Cardiac fibroblast (primary cell): ENCODE measurements at regions not wholly inside any gene's neighbourhood (a gene's known extent, or its start where the extent isn't known, plus 50 kb on each side); places are given as distances from the start of the nearest gene placed in this dataset.

ENCODE experiments used
- DNase-seq, 2 donors: peaks; one replicate each; pipeline versions ENCODE4 v3.0.0 to v3.0.0-alpha.2; 2010; ENCODE audit warnings: low read depth in 2 of 2
- H3K4me3 ChIP-seq, 2 donors: replicated peaks in 1 of 2; 1 replicate in 1 of 2; 2 replicates in 1 of 2; pipeline ENCODE4 v1.5.1; 2011; ENCODE audit warnings: low read depth in 2 of 2, low read length in 2 of 2, mild to moderate bottlenecking in 2 of 2, moderate library complexity in 1 of 2
- CTCF ChIP-seq: IDR thresholded peaks from one replicate; pipeline ENCODE4 v1.5.1; 2011; ENCODE audit warnings: low read depth, mild to moderate bottlenecking, low read length, inconsistent platforms

GRCh38 chr12:25769082-25769945, 189.2 kb upstream of the RASSF8 start:
- no peak overlapping the region for H3K4me3 ChIP-seq
- peak; percentile 81 to 90 for DNase-seq

GRCh38 chr12:25771041-25771440, 187.4 kb upstream of the RASSF8 start:
- TF ChIP-seq CTCF, result no peak
- no peak overlapping the region for H3K4me3 ChIP-seq
- DNase-seq, result peak; percentile 48 to 56

More at GRCh38 chr12:25769082-25769945, 189.2 kb upstream of the RASSF8 start:
- no peak for TF ChIP-seq CTCF

- no peak for DNase-seq
- no peak overlapping the region for H3K4me3 ChIP-seq
- no peak for TF ChIP-seq CTCF
Measured at GRCh38 chr12:25771476-25771875, 187.0 kb upstream of the RASSF8 start.

GRCh38 chr12:25775968-25776367, 182.5 kb upstream of the RASSF8 start:
- DNase-seq, result peak; percentile 21 to 79
- no peak for TF ChIP-seq CTCF
- no peak overlapping the region for H3K4me3 ChIP-seq

- no peak for DNase-seq
- no peak overlapping the region for H3K4me3 ChIP-seq
- TF ChIP-seq CTCF, result no peak
Measured at GRCh38 chr12:25780771-25781170, 177.7 kb upstream of the RASSF8 start.

- no peak for TF ChIP-seq CTCF
- no peak overlapping the region for H3K4me3 ChIP-seq
- no peak for DNase-seq
Measured at GRCh38 chr12:25781232-25781631, 177.2 kb upstream of the RASSF8 start.
